ENCODE measurements at regions not wholly inside any gene's neighbourhood (a gene's known extent, or its start where the extent isn't known, plus 50 kb on each side); places are given as distances from the start of the nearest gene placed in this dataset.

GRCh38 chr13:29987340-29987739 lies 136.9 kb upstream of the UBL3 start:
- no peak overlapping the region for H3K18ac ChIP-seq (ENCODE audit: extremely low read depth, low read length)
- H4K5ac ChIP-seq (ENCODE audit: insufficient read length, low read depth, low read length), result no peak overlapping the region
- DNase-seq (ENCODE audit: low read depth in 1 of 2, low spot score in 2 of 2), result no peak
- H3K4me3 ChIP-seq (ENCODE audit: extremely low read depth in 1 of 4, insufficient read depth in 2 of 4, low read depth in 3 of 4, low read length in 4 of 4), result no peak overlapping the region
- H3K9me3 ChIP-seq (ENCODE audit: insufficient read depth in 2 of 2, low read depth in 1 of 2, low read length in 1 of 2), result no peaks in the 10 kb centered on the region; a peak in 1 of 4 replicates
- ChIA-PET CTCF (ENCODE audit: partially characterized antibody) (no interaction called here), POLR2A (ENCODE audit: partially characterized antibody) (no interaction called here)
- no peak overlapping the region for H3K14ac ChIP-seq (ENCODE audit: insufficient read length)
- H3K79me2 ChIP-seq (ENCODE audit: control insufficient read depth in 1 of 2, insufficient read depth in 2 of 2, low read length in 2 of 2), result no peaks in the 10 kb centered on the region
- FAIRE-seq, result no peak
- H2BK12ac ChIP-seq (ENCODE audit: low read depth, low read length), result no peak overlapping the region
- H2BK20ac ChIP-seq (ENCODE audit: low read length), result no peak overlapping the region
- no peak overlapping the region for H3K4ac ChIP-seq (replicated peaks; ENCODE audit: insufficient read length, low read depth, low read length)
- no peak overlapping the region for H2BK5ac ChIP-seq (ENCODE audit: low read depth, low read length)
- no peak overlapping the region for H2BK15ac ChIP-seq (ENCODE audit: low read length)
- H3K23ac ChIP-seq (ENCODE audit: insufficient read length), result no peak overlapping the region
- H3K9ac ChIP-seq (replicated peaks in 1 of 4; ENCODE audit: extremely low read depth in 1 of 4, low read depth in 3 of 4, low read length in 3 of 4), result no peak overlapping the region
- no peak overlapping the region for H3K56ac ChIP-seq (replicated peaks; ENCODE audit: insufficient read length, low read depth, low read length)
- no peak overlapping the region for H2BK120ac ChIP-seq (replicated peaks; ENCODE audit: low read depth, low read length)
- H4K20me1 ChIP-seq (replicated peaks in 1 of 2; ENCODE audit: control insufficient read depth in 1 of 2, insufficient read depth in 2 of 2, low read length in 2 of 2), result no peaks in the 10 kb centered on the region
- H3K23me2 ChIP-seq (ENCODE audit: low read depth, low read length), result no peaks in the 10 kb centered on the region
- H2AK5ac ChIP-seq (ENCODE audit: low read depth, low read length), result no peak overlapping the region
- TF ChIP-seq NANOG (IDR thresholded peaks at IDR 0.05; ENCODE audit: insufficient read depth, low read depth, low read length, poor library complexity, severe bottlenecking) (no peak), HDAC6 (IDR thresholded peaks at IDR 0.05; ENCODE audit: low read depth, low read length) (no peak), JUN (IDR thresholded peaks at IDR 0.05; ENCODE audit: low read depth, low read length) (no peak), BRCA1 (IDR thresholded peaks at IDR 0.05; ENCODE audit: low read depth, low read length) (no peak), CBX5 (IDR thresholded peaks at IDR 0.05; ENCODE audit: low read depth, low read length) (no peak), ATF2 (IDR thresholded peaks at IDR 0.05; ENCODE audit: low read length) (no peak), TBP (IDR thresholded peaks at IDR 0.05; ENCODE audit: low read depth, low read length) (no peak), SUZ12 (IDR thresholded peaks at IDR 0.05; ENCODE audit: low read length) (no peak), ZNF274 (IDR thresholded peaks at IDR 0.05; ENCODE audit: borderline replicate concordance, extremely low read depth, low read length) (no peak)
- H3K79me1 ChIP-seq (ENCODE audit: low read depth, low read length), result no peaks in the 10 kb centered on the region
- H3K27ac ChIP-seq (ENCODE audit: low read depth, low read length), result no peak overlapping the region
- H3K4me1 ChIP-seq (replicated peaks in 1 of 4; ENCODE audit: control insufficient read depth in 3 of 4, insufficient read depth in 4 of 4, low read length in 3 of 4), result no peaks in the 10 kb centered on the region; a peak in 1 of 7 replicates
- no peaks in the 10 kb centered on the region for H3K27me3 ChIP-seq (replicated peaks in 1 of 4; ENCODE audit: control insufficient read depth in 3 of 4, extremely low read depth in 1 of 4, insufficient read depth in 3 of 4, low read length in 3 of 4)
- H3K4me2 ChIP-seq (ENCODE audit: insufficient read depth in 1 of 2, low read depth in 2 of 2, low read length in 2 of 2), result no peak overlapping the region
- no peak overlapping the region for H4K91ac ChIP-seq (replicated peaks; ENCODE audit: insufficient read length, low read length)
- no peaks in the 10 kb centered on the region for H3K36me3 ChIP-seq (ENCODE audit: control insufficient read depth in 2 of 4, insufficient read depth in 4 of 4, low read length in 3 of 4)
- no peak overlapping the region for H4K8ac ChIP-seq (ENCODE audit: extremely low read depth, insufficient read depth, low read length)
- H2AFZ ChIP-seq (ENCODE audit: low read length), result no peak overlapping the region
